COLO668 (cell line): ENCODE measurements at regions not wholly inside any gene's neighbourhood (a gene's known extent, or its start where the extent isn't known, plus 50 kb on each side); places are given as distances from the start of the nearest gene placed in this dataset.
"Not testable (repeated sequence)": the region's sequence is repeated elsewhere in the genome, so short reads cannot be mapped to it uniquely, and the experiment has no call there.

Experiments used
- DNase-seq: peaks from one replicate; lab custom pipeline; 2025; ENCODE audit not compliant: unreplicated experiment; lab: John Stamatoyannopoulos, UW

DNA sequence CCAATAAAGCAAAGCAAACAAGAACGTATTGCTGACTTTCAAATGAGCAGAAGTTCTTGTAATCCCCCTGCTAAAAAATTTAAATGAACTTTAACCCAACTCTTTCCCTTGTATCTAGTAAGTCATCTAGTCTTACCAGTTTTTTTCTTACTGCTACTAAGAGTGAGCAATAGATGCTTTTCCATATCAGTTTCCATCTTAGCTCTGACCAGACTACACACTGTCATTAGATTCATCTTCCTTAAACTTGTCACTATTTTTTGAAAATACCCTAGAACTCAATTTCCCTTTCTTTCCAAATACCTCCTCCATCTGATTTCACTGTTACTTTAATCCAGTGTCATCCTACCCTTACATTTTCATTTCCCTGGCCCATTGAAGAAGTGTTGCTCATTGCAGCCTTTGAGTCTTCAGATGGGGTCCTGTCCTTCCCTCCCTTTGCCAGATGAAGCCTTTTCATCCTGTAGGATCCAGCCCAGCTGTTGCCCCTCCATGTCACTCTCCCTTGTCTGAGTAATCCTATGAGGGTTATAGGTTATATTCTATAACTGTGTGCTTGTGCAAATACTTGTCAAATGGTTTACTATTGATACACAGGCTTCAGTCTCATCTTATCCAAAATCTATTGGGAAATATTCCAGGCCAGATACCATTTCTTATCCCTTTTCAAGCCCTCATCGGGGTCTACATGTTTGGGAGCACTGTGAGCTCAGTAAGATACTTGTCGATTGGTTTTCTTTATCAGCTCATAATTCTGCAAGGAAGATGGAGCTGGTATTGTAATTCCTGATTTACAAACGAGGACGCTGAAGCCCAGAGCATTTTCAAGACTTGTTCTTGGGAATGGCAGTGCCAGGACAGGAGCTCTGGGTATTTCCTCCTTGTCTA is 51.5 kb upstream of the ITGB1 start:
- DNase-seq = no peak

DNA sequence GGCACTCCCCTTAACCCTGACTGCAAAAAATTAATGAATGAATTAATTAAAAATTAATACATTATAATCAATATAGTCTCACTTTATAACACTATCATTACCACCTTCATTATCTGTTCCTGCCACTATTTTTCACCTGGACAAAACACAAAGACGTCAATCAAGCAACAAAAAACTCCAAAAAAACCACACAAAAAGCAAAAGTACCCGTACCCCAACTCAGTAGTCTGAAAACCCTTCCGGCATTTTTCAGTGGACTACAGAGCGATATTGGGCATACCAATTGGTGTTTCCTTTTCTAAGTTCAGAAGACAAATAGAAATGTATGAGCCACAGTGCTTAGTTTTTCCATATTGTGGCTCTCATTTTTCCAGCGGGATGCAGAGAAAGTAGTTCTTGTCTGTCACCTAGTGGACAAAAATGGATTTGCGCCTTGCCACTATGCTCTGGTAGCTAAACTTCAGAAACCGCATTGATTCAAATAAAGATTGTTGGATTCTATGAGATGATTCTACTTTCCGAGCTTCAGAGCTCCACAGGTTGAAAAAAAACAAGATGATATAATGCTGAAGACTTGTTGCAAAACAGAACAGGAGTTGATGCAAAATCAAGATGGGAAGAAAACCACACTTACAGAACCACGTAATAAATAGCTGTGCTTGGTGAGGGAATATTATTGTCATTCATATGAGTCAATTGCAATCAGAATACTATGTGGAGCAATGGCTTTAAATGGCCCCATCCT is 50.6 kb upstream of the ITGB1 start:
- peak; percentile 54 for DNase-seq

DNA sequence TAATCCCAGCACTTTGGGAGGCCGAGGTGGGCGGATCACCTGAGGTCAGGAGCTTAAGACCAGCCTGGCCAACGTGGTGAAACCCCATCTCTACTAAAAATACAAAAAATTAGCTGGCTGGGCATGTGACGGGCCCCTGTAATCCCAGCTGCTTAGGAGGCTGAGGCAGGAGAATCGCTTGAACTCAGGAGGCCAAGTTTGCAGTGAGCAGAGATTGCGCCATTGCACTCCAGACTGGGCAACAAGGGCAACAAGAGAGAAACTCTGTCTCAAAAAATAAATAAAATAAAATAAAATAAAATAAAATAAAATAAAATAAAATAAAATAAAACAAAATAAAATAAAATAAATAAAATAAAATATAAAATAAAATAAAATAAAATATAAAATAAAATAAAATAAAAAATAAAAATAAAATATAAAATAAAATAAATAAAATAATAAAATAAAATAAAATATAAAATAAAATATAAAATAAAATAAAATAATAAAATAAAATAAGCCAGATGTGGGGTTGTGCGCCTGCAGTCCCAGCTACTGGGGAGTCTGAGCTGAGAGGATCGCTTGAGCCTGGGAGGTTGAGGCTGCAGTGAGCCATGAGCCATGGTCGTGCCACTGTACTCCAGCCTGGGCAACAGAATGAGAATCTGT is 49.8 kb upstream of the ITGB1 start:
- not testable (repeated sequence) for DNase-seq
